IPS DF 4.7 (cell line): ENCODE measurements at regions not wholly inside any gene's neighbourhood (a gene's known extent, or its start where the extent isn't known, plus 50 kb on each side); places are given as distances from the start of the nearest gene placed in this dataset.
A peak's percentile ranks its signal among the peaks of the same experiment; 100 is the strongest.
"Not testable (repeated sequence)": the region's sequence is repeated elsewhere in the genome, so short reads cannot be mapped to it uniquely, and the experiment has no call there.

Experiments used
- DNase-seq: peaks from one replicate; pipeline ENCODE4 v3.0.0-alpha.2; 2013; ENCODE audit warnings: low spot score; ENCODE audit errors: extremely low read depth

- peak; percentile 1 for DNase-seq
Observed at GRCh38 chr7:96827701-96828100, 118.1 kb upstream of the SEM1 start.

- DNase-seq = not testable (repeated sequence)
Observed at GRCh38 chr7:96829121-96829520, 119.5 kb upstream of the SEM1 start.

- DNase-seq = no peak
Observed at GRCh38 chr7:96831446-96831845, 121.8 kb upstream of the SEM1 start.

- DNase-seq = no peak
Observed at GRCh38 chr7:96832092-96832662, 122.5 kb upstream of the SEM1 start.

GRCh38 chr7:96833676-96834453, 124.2 kb upstream of the SEM1 start:
- DNase-seq = no peak

GRCh38 chr7:96836456-96836855, 126.8 kb upstream of the SEM1 start:
- no peak for DNase-seq

GRCh38 chr7:96837593-96837992, 127.9 kb upstream of the SEM1 start:
- DNase-seq = no peak

GRCh38 chr7:96838481-96838880, 128.8 kb upstream of the SEM1 start:
- DNase-seq = no peak

GRCh38 chr7:96855139-96855538, 145.5 kb upstream of the SEM1 start:
- DNase-seq = no peak

- DNase-seq = no peak
Observed at GRCh38 chr7:96855691-96856090, 146.0 kb upstream of the SEM1 start.

- DNase-seq = no peak
Observed at GRCh38 chr7:96869538-96869937, 135.8 kb upstream of the DLX6 start.

- DNase-seq = no peak
Observed at GRCh38 chr7:96870185-96870584, 135.2 kb upstream of the DLX6 start.

GRCh38 chr7:96870934-96871333, 134.4 kb upstream of the DLX6 start:
- DNase-seq = no peak

GRCh38 chr7:96887426-96887825, 117.9 kb upstream of the DLX6 start:
- no peak for DNase-seq

- no peak for DNase-seq
Observed at GRCh38 chr7:96899108-96899507, 106.2 kb upstream of the DLX6 start.

- DNase-seq = no peak
Observed at GRCh38 chr7:96901822-96902445, 103.4 kb upstream of the DLX6 start.

- no peak for DNase-seq
Observed at GRCh38 chr7:96903906-96904305, 101.4 kb upstream of the DLX6 start.

- DNase-seq = no peak
Observed at GRCh38 chr7:96910486-96910885, 94.9 kb upstream of the DLX6 start.

GRCh38 chr7:96915029-96915428, 90.3 kb upstream of the DLX6 start:
- no peak for DNase-seq

- DNase-seq = no peak
Observed at GRCh38 chr7:96920064-96920463, 85.3 kb upstream of the DLX6 start.

GRCh38 chr7:96920713-96921112, 84.6 kb upstream of the DLX6 start:
- DNase-seq = no peak

- DNase-seq = no peak
Observed at GRCh38 chr7:96921231-96921630, 84.1 kb upstream of the DLX6 start.

GRCh38 chr7:96921771-96922170, 83.6 kb upstream of the DLX6 start:
- no peak for DNase-seq
